K562 (cell line): ENCODE measurements at regions not wholly inside any gene's neighbourhood (a gene's known extent, or its start where the extent isn't known, plus 50 kb on each side); places are given as distances from the start of the nearest gene placed in this dataset.

ENCODE experiments used
- ATAC-seq: fragments of 200-7000 bp; cut with Tn5 transposase; 3 replicates; pipeline ENCODE4 v1.9.1; 2020; ENCODE audit warnings: moderate library complexity
- BruUV-seq: library from RNA; stranded (reverse); fragments of 400-500 nt; replicated peaks from 2 replicates; lab custom pipeline; 2021; lab: Mats Ljungman, UMichigan
- CTCF ChIA-PET: fragments of 300-600 bp; formaldehyde crosslinking; extraction: SDS; loops from one replicate; lab custom pipeline; 2021; ENCODE audit warnings: low intra/inter-chr PET ratio; lab: Yijun Ruan, JAX
- POLR2A ChIA-PET: fragments of 300-600, 350-650 bp; sonication (Branson Sonifier 250); formaldehyde crosslinking; extraction: SDS; loops from one replicate; lab custom pipeline; 2021; ENCODE audit warnings: antibody characterized with exemption, inconsistent platforms; lab: Yijun Ruan, JAX
- DNase-seq, 4 experiments: peaks; one replicate each; pipeline versions ENCODE4 v3.0.0 to v3.0.0-alpha.2; 2011 to 2018; ENCODE audit warnings: low spot score in 3 of 4, mixed read lengths in 3 of 4; ENCODE audit errors: extremely low read depth in 1 of 4
- FAIRE-seq: peaks from 2 replicates; lab custom pipeline; 2011; peaks lifted over from hg19 to GRCh38; lab: Jason Lieb, UNC
- H2AFZ ChIP-seq: 2 replicates; pipeline ENCODE4 v1.6.0; 2011; ENCODE audit warnings: low read depth, low read length, control low read depth, inconsistent platforms
- H3K27ac ChIP-seq: fragments of 200-600 bp; 3 replicates; pipeline ENCODE4 v1.8.0; 2011; ENCODE audit warnings: low read depth, mild to moderate bottlenecking, control low read depth, inconsistent platforms, low read length, moderate library complexity, mixed read lengths; ENCODE audit errors: extremely low read depth
- H3K27me3 ChIP-seq, 2 experiments: fragments of 300-600 bp in 1 of 2; 2 replicates in 1 of 2; 3 replicates in 1 of 2; pipeline versions ENCODE4 v1.6.0 to v1.8.0; 2011; ENCODE audit warnings: inconsistent platforms in 2 of 2, low read length in 2 of 2, mild to moderate bottlenecking in 1 of 2, mixed read lengths in 1 of 2, moderate library complexity in 1 of 2; ENCODE audit not compliant: control insufficient read depth in 2 of 2, insufficient read depth in 2 of 2
- H3K36me3 ChIP-seq: fragments of 300-600 bp; 3 replicates; pipeline ENCODE4 v1.8.0; 2011; ENCODE audit warnings: mild to moderate bottlenecking, low read length, inconsistent platforms; ENCODE audit not compliant: control insufficient read depth, insufficient read depth
- H3K4me1 ChIP-seq, 2 experiments: fragments of 200-600 bp in 1 of 2; replicated peaks in 1 of 2; 2 replicates in 1 of 2; 3 replicates in 1 of 2; pipeline versions ENCODE4 v1.5.1 to v1.8.0; 2011; ENCODE audit warnings: inconsistent platforms in 2 of 2, low read length in 2 of 2, mild to moderate bottlenecking in 1 of 2, mixed read lengths in 1 of 2, moderate library complexity in 1 of 2; ENCODE audit not compliant: control insufficient read depth in 2 of 2, insufficient read depth in 2 of 2
- H3K4me2 ChIP-seq: 2 replicates; pipeline ENCODE4 v1.6.1; 2011; ENCODE audit warnings: low read length, control low read depth, inconsistent platforms, mixed read lengths; ENCODE audit not compliant: insufficient read depth
- H3K4me3 ChIP-seq: fragments of 200-600 bp; sonication (generic), shearing (Covaris generic); 2 replicates; pipeline ENCODE4 v1.5.1; 2016; ENCODE audit warnings: control low read depth, inconsistent platforms
- H3K79me2 ChIP-seq: fragments of 200-600 bp; 3 replicates; pipeline ENCODE4 v1.8.0; 2011; ENCODE audit warnings: low read length, inconsistent platforms; ENCODE audit not compliant: control insufficient read depth, insufficient read depth
- H3K9ac ChIP-seq, 2 experiments: 2 replicates each; pipeline versions ENCODE4 v1.6.0 to v1.6.1; 2011; ENCODE audit warnings: low read depth in 2 of 2, low read length in 2 of 2, control low read depth in 1 of 2, inconsistent platforms in 1 of 2, mild to moderate bottlenecking in 1 of 2, mixed read lengths in 1 of 2; ENCODE audit not compliant: insufficient read depth in 1 of 2
- H3K9me1 ChIP-seq: one replicate; pipeline ENCODE4 v1.6.0; 2011; ENCODE audit warnings: inconsistent platforms, mild to moderate bottlenecking, low read length, moderate library complexity; ENCODE audit not compliant: control insufficient read depth, insufficient read depth
- H3K9me3 ChIP-seq: replicated peaks from 2 replicates; pipeline ENCODE4 v1.5.1; 2011; ENCODE audit warnings: low read depth, low read length, inconsistent platforms; ENCODE audit not compliant: control insufficient read depth, insufficient read depth
- H4K20me1 ChIP-seq: replicated peaks from 2 replicates; pipeline ENCODE4 v1.6.1; 2011; ENCODE audit warnings: low read length, inconsistent platforms, mixed read lengths; ENCODE audit not compliant: control insufficient read depth, insufficient read depth
- ZNF23 ChIP-seq: fragments of 250-450 bp; sonication (Bioruptor Pico); IDR thresholded peaks from 2 replicates; pipeline ENCODE4 v1.4.0; 2020; ENCODE audit warnings: mild to moderate bottlenecking
- ZNF407 ChIP-seq: fragments of 450-650 bp; IDR thresholded peaks from 2 replicates; pipeline ENCODE4 v1.6.1; 2016; ENCODE audit warnings: low read depth
- WGBS: fragments of 100-300 bp; shearing (Covaris generic); methylation state at CpG from one replicate; pipeline ENCODE4 v1.1.6; 2016; ENCODE audit warnings: low coverage, mixed read lengths; ENCODE audit not compliant: insufficient coverage; ENCODE audit errors: missing lambda C conversion rate; 5-methylcytosine and 5-hydroxymethylcytosine counted together
- in situ Hi-C: fragments of 300-500 bp; cut with MboI; formaldehyde crosslinking; loops from 4 replicates; pipeline ENCODE4 v1.15.0; 2018; ENCODE audit warnings: inconsistent platforms, mixed read lengths
- intact Hi-C: fragments of 100-400 bp; cut with micrococcal nuclease; formaldehyde crosslinking; loops from 2 replicates; pipeline ENCODE4 v1.14.2; 2022

GRCh38 chr10:111993872-111994426 lies 189.6 kb downstream of the GPAM start:
- ATAC-seq (no peak), DNase-seq (no peak), FAIRE-seq (no peak)
- Histone ChIP-seq H3K4me2 (no peak overlapping the region), H3K79me2 (no peaks in the 10 kb centered on the region), H3K4me1 (no peaks in the 10 kb centered on the region), H3K27ac (no peak overlapping the region), H4K20me1 (no peaks in the 10 kb centered on the region), H3K27me3 (no peaks in the 10 kb centered on the region), H3K36me3 (no peaks in the 10 kb centered on the region), H3K4me3 (no peak overlapping the region), H3K9me1 (no peaks in the 10 kb centered on the region), H3K9ac (no peak overlapping the region), H3K9me3 (no peaks in the 10 kb centered on the region), H2AFZ (no peak overlapping the region)
- WGBS, result 0% methylated on average over 4 of the region's 4 CpGs
- no TSS peak for BruUV-seq
- intact Hi-C loops, result no loop called here
- no peak for TF ChIP-seq ZNF407
- no peak for TF ChIP-seq ZNF23
- ChIA-PET CTCF (no interaction called here), POLR2A (no interaction called here)
- in situ Hi-C loops, result no loop called here
